Loucy (cell line): ENCODE measurements at regions not wholly inside any gene's neighbourhood (a gene's known extent, or its start where the extent isn't known, plus 50 kb on each side); places are given as distances from the start of the nearest gene placed in this dataset.
"Not testable (repeated sequence)": the region's sequence is repeated elsewhere in the genome, so short reads cannot be mapped to it uniquely, and the experiment has no call there.

ENCODE experiments used
- H2AFZ ChIP-seq: fragments of 200-600 bp; sonication (generic); 2 replicates; pipeline ENCODE4 v1.6.0; 2016; ENCODE audit warnings: antibody characterized with exemption, mild to moderate bottlenecking, low read length, moderate library complexity
- H3F3A ChIP-seq: fragments of 200-600 bp; 2 replicates; pipeline ENCODE4 v1.6.0; 2016; ENCODE audit warnings: antibody characterized with exemption, low read depth, mild to moderate bottlenecking
- H3K27me3 ChIP-seq: fragments of 200-600 bp; sonication (generic); 2 replicates; pipeline ENCODE4 v1.6.1; 2014; ENCODE audit warnings: low read length, mild to moderate bottlenecking; ENCODE audit not compliant: insufficient read depth, poor library complexity, severe bottlenecking
- H3K36me3 ChIP-seq: fragments of 200-600 bp; sonication (generic); 2 replicates; pipeline ENCODE4 v1.6.1; 2016; ENCODE audit warnings: low read length; ENCODE audit not compliant: insufficient read depth
- H3K4me1 ChIP-seq: fragments of 200-600 bp; sonication (generic); 2 replicates; pipeline ENCODE4 v1.5.1; 2014; ENCODE audit warnings: low read length, mild to moderate bottlenecking; ENCODE audit not compliant: insufficient read depth, poor library complexity, severe bottlenecking
- H3K4me2 ChIP-seq: fragments of 200-600 bp; sonication (generic); 2 replicates; pipeline ENCODE4 v1.6.0; 2014; ENCODE audit warnings: antibody characterized with exemption, low read length, low read depth, mild to moderate bottlenecking; ENCODE audit not compliant: poor library complexity, severe bottlenecking
- H3K4me3 ChIP-seq: fragments of 200-600 bp; sonication (generic); 2 replicates; pipeline ENCODE4 v1.5.1; 2014; ENCODE audit warnings: low read length, mild to moderate bottlenecking, mixed read lengths; ENCODE audit not compliant: poor library complexity, severe bottlenecking
- H3K79me2 ChIP-seq: fragments of 200-600 bp; sonication (generic); 2 replicates; pipeline ENCODE4 v1.6.1; 2014; ENCODE audit warnings: low read length; ENCODE audit not compliant: insufficient read depth
- H3K9ac ChIP-seq: fragments of 200-600 bp; sonication (generic); 2 replicates; pipeline ENCODE4 v1.6.0; 2014; ENCODE audit warnings: mild to moderate bottlenecking, low read depth, low read length, moderate library complexity; ENCODE audit not compliant: poor library complexity, severe bottlenecking
- H3K9me2 ChIP-seq: fragments of 200-600 bp; sonication (generic); replicated peaks from 2 replicates; pipeline ENCODE4 v1.6.1; 2016; ENCODE audit warnings: low read depth, low read length, mixed read lengths
- H3K9me3 ChIP-seq: fragments of 200-600 bp; sonication (generic); 2 replicates; pipeline ENCODE4 v1.6.1; 2014; ENCODE audit warnings: mild to moderate bottlenecking, antibody characterized with exemption, low read length, low read depth; ENCODE audit not compliant: insufficient read depth
- H4K20me1 ChIP-seq: fragments of 200-600 bp; sonication (generic); 2 replicates; pipeline ENCODE4 v1.6.0; 2014; ENCODE audit warnings: antibody characterized with exemption, low read length, mild to moderate bottlenecking; ENCODE audit not compliant: insufficient read depth, poor library complexity, severe bottlenecking
- CTCF ChIP-seq: fragments of 200-600 bp; sonication (generic); conservative IDR thresholded peaks from 2 replicates; pipeline ENCODE4 v1.5.1; 2014; ENCODE audit warnings: mild to moderate bottlenecking, antibody characterized with exemption, low read length
- EZH2phosphoT487 ChIP-seq: fragments of 200-600 bp; IDR thresholded peaks from 2 replicates; pipeline ENCODE4 v1.6.1; 2018; ENCODE audit warnings: antibody characterized with exemption, mild to moderate bottlenecking, moderate library complexity, borderline replicate concordance

- Histone ChIP-seq H3K4me2 (no peak overlapping the region), H3K4me3 (no peak overlapping the region)
These were observed 105.6 kb upstream of the SMIM31 start for GRCh38 chr4:164648151-164648848.

GRCh38 chr4:164648849-164649212 lies 105.1 kb upstream of the SMIM31 start:
- TF ChIP-seq EZH2phosphoT487 (no peak), CTCF (no peak)
- Histone ChIP-seq H3K4me1 (no peaks in the 10 kb centered on the region), H3K9ac (no peak overlapping the region), H4K20me1 (no peaks in the 10 kb centered on the region), H3K79me2 (no peaks in the 10 kb centered on the region), H3K4me3 (no peak overlapping the region), H3K9me3 (no peaks in the 10 kb centered on the region), H3F3A (no peaks in the 10 kb centered on the region), H2AFZ (no peak overlapping the region), H3K4me2 (no peak overlapping the region), H3K36me3 (no peaks in the 10 kb centered on the region), H3K9me2 (no peaks in the 10 kb centered on the region; the same call in 1 of the 2 replicates), H3K27me3 (no peaks in the 10 kb centered on the region)

More at GRCh38 chr4:164648151-164648848, 105.6 kb upstream of the SMIM31 start:
- no peaks in the 10 kb centered on the region; the same call in 1 of the 2 replicates for H3K9me2 ChIP-seq
- H3K9me3 ChIP-seq: no peaks in the 10 kb centered on the region
- H2AFZ ChIP-seq: no peak overlapping the region
- H3F3A ChIP-seq: no peaks in the 10 kb centered on the region
- no peak overlapping the region for H3K9ac ChIP-seq
- no peaks in the 10 kb centered on the region for H4K20me1 ChIP-seq
- no peaks in the 10 kb centered on the region for H3K36me3 ChIP-seq
- H3K27me3 ChIP-seq: no peaks in the 10 kb centered on the region
- no peaks in the 10 kb centered on the region for H3K4me1 ChIP-seq
- H3K79me2 ChIP-seq: no peaks in the 10 kb centered on the region
- no peak for TF ChIP-seq EZH2phosphoT487
- TF ChIP-seq CTCF: no peak

- no peak overlapping the region for H3K4me3 ChIP-seq
- H3K9me3 ChIP-seq: no peaks in the 10 kb centered on the region
- H3F3A ChIP-seq: no peaks in the 10 kb centered on the region
- no peaks in the 10 kb centered on the region for H3K27me3 ChIP-seq
- no peak overlapping the region for H3K4me2 ChIP-seq
- TF ChIP-seq CTCF (no peak), EZH2phosphoT487 (no peak)
- H3K9ac ChIP-seq: no peak overlapping the region
- no peaks in the 10 kb centered on the region for H4K20me1 ChIP-seq
- no peaks in the 10 kb centered on the region for H3K36me3 ChIP-seq
- no peak overlapping the region for H2AFZ ChIP-seq
- no peaks in the 10 kb centered on the region for H3K4me1 ChIP-seq
- H3K9me2 ChIP-seq: no peaks in the 10 kb centered on the region
- no peaks in the 10 kb centered on the region for H3K79me2 ChIP-seq
These were observed 94.2 kb upstream of the SMIM31 start for GRCh38 chr4:164659765-164660164.

- not testable (repeated sequence) for H3K9me3 ChIP-seq, H3F3A ChIP-seq, H3K79me2 ChIP-seq, H3K27me3 ChIP-seq, H3K4me1 ChIP-seq, H3K36me3 ChIP-seq, H3K4me2 ChIP-seq, H2AFZ ChIP-seq, H3K4me3 ChIP-seq, H3K9ac ChIP-seq, H4K20me1 ChIP-seq, H3K9me2 ChIP-seq
These were observed 77.8 kb upstream of the SMIM31 start for GRCh38 chr4:164676152-164676551.
